B cell (primary cell): ENCODE measurements at regions not wholly inside any gene's neighbourhood (a gene's known extent, or its start where the extent isn't known, plus 50 kb on each side); places are given as distances from the start of the nearest gene placed in this dataset.

Experiments
- ATAC-seq: fragments of 200-7000 bp; cut with Tn5 transposase; one replicate; pipeline ENCODE4 v1.10.0; 2021; ENCODE audit warnings: low read depth, mild to moderate bottlenecking, moderate number of reproducible peaks, moderate library complexity
- CTCF ChIA-PET: fragments of 350-600 bp; sonication (Branson Sonifier 250); formaldehyde crosslinking; loops from one replicate; lab custom pipeline; 2021; ENCODE audit warnings: antibody characterized with exemption, inconsistent platforms; lab: Charles Lee
- POLR2A ChIA-PET: fragments of 350-600 bp; sonication (Branson Sonifier 250); formaldehyde crosslinking; loops from one replicate; lab custom pipeline; 2021; ENCODE audit warnings: antibody characterized with exemption; lab: Charles Lee
- DNase-seq: peaks from one replicate; pipeline ENCODE4 v3.0.0; 2013
- H2AFZ ChIP-seq: 2 replicates; pipeline ENCODE4 v1.6.1; 2012; ENCODE audit warnings: mild to moderate bottlenecking, low read depth, low read length; ENCODE audit not compliant: insufficient read depth, poor library complexity, severe bottlenecking
- H3K27ac ChIP-seq, 2 donors: 1 replicate in 1 of 2; 2 replicates in 1 of 2; pipeline ENCODE4 v1.5.1; 2012 to 2013; ENCODE audit warnings: low read length in 2 of 2, mild to moderate bottlenecking in 2 of 2, moderate library complexity in 1 of 2
- H3K27me3 ChIP-seq, 4 experiments: fragments of 200-600 bp in 1 of 4; sonication (generic) in 1 of 4; replicated peaks in 1 of 4; 1 replicate in 2 of 4; 2 replicates in 2 of 4; pipeline versions ENCODE4 v1.6.1 to v1.7.0; 2013 to 2016; ENCODE audit warnings: low read length in 3 of 4, mild to moderate bottlenecking in 2 of 4, mixed read lengths in 1 of 4, moderate library complexity in 1 of 4; ENCODE audit not compliant: insufficient read depth in 4 of 4, control insufficient read depth in 3 of 4; ENCODE audit errors: control extremely low read depth in 1 of 4
- H3K36me3 ChIP-seq, 2 experiments: replicated peaks in 1 of 2; 1 replicate in 1 of 2; 2 replicates in 1 of 2; pipeline versions ENCODE4 v1.6.1 to v1.7.1; 2013; ENCODE audit warnings: low read length in 1 of 2; ENCODE audit not compliant: insufficient read depth in 2 of 2, control insufficient read depth in 1 of 2; ENCODE audit errors: control extremely low read depth in 1 of 2, extremely low read depth in 1 of 2
- H3K4me1 ChIP-seq, 2 donors: fragments of 200-600 bp in 1 of 2; sonication (generic) in 1 of 2; 1 replicate in 1 of 2; 2 replicates in 1 of 2; pipeline versions ENCODE4 v1.5.1 to v1.6.1; 2013 to 2017; ENCODE audit warnings: low read length in 2 of 2; ENCODE audit not compliant: control insufficient read depth in 2 of 2, insufficient read depth in 2 of 2
- H3K4me2 ChIP-seq: replicated peaks from 2 replicates; pipeline ENCODE3; 2012; ENCODE audit warnings: mild to moderate bottlenecking, low read depth, low read length; ENCODE audit not compliant: poor library complexity, severe bottlenecking
- H3K4me3 ChIP-seq, 5 experiments: fragments of 200-600 bp in 1 of 5; sonication (generic) in 1 of 5; 1 replicate in 3 of 5; 2 replicates in 2 of 5; pipeline versions ENCODE4 v1.5.1 to v1.7.0; 2011 to 2016; ENCODE audit warnings: low read length in 4 of 5, mild to moderate bottlenecking in 4 of 5, low read depth in 2 of 5, control low read depth in 1 of 5, moderate library complexity in 1 of 5; ENCODE audit not compliant: insufficient read depth in 1 of 5; ENCODE audit errors: control extremely low read depth in 1 of 5, extremely low read depth in 1 of 5
- H3K79me2 ChIP-seq: fragments of 200-600 bp; sonication (generic); one replicate; pipeline ENCODE4 v1.6.0; 2016; ENCODE audit warnings: low read length; ENCODE audit not compliant: control insufficient read depth, insufficient read depth
- H3K9ac ChIP-seq: fragments of 200-600 bp; sonication (generic); 2 replicates; pipeline ENCODE4 v1.6.1; 2017; ENCODE audit warnings: mild to moderate bottlenecking, low read length, moderate library complexity
- H3K9me3 ChIP-seq, 3 donors: one replicate each; pipeline versions ENCODE4 v1.6.1 to v1.7.1; 2013; ENCODE audit warnings: low read length in 2 of 3; ENCODE audit not compliant: control insufficient read depth in 2 of 3, insufficient read depth in 1 of 3; ENCODE audit errors: control extremely low read depth in 1 of 3
- H4K20me1 ChIP-seq: 2 replicates; pipeline ENCODE4 v1.6.0; 2012; ENCODE audit warnings: mild to moderate bottlenecking, low read length; ENCODE audit not compliant: insufficient read depth, control insufficient read depth, poor library complexity, severe bottlenecking
- H3K27ac Mint-ChIP-seq: one replicate; pipeline ENCODE4 v1.8.0; 2021; ENCODE audit warnings: mixed read lengths
- H3K27me3 Mint-ChIP-seq: one replicate; pipeline ENCODE4 v1.8.0; 2021; ENCODE audit warnings: mixed read lengths
- H3K4me1 Mint-ChIP-seq: one replicate; pipeline ENCODE4 v1.8.0; 2021; ENCODE audit warnings: mixed read lengths
- H3K4me3 Mint-ChIP-seq: one replicate; pipeline ENCODE4 v1.8.0; 2021; ENCODE audit warnings: mixed read lengths
- H3K9me3 Mint-ChIP-seq: one replicate; pipeline ENCODE4 v1.8.0; 2022; ENCODE audit warnings: mixed read lengths; ENCODE audit not compliant: insufficient read depth
- CTCF ChIP-seq: fragments of 200-600 bp; IDR thresholded peaks from one replicate; pipeline ENCODE4 v1.8.0; 2022; ENCODE audit warnings: antibody characterized with exemption, mild to moderate bottlenecking
- EZH2 ChIP-seq: IDR thresholded peaks from 2 replicates; pipeline ENCODE4 v1.6.1; 2012; ENCODE audit warnings: borderline replicate concordance, low read depth, mild to moderate bottlenecking, moderate library complexity, low read length; ENCODE audit not compliant: insufficient read depth, poor library complexity, severe bottlenecking
- WGBS: methylation state at CpG from one replicate; pipeline ENCODE4 v1.1.5; 2013; ENCODE audit warnings: missing lambda C conversion rate; ENCODE audit not compliant: insufficient coverage; 5-methylcytosine and 5-hydroxymethylcytosine counted together
- intact Hi-C: fragments of 100-400 bp; cut with micrococcal nuclease; formaldehyde crosslinking; loops from one replicate; pipeline ENCODE4 v1.10.0; 2022

GRCh38 chr1:95475686-95476457 lies 241.9 kb downstream of the RWDD3 start:
- CTCF ChIA-PET, result no interaction called here
- H3K27ac Mint-ChIP-seq, result no peak overlapping the region
- no peak overlapping the region for H2AFZ ChIP-seq

More at GRCh38 chr1:95475686-95476457, 241.9 kb downstream of the RWDD3 start:
- no peak overlapping the region for H3K27ac ChIP-seq
- DNase-seq, result no peak
- intact Hi-C loops, result no loop called here
- no peak overlapping the region for H3K4me2 ChIP-seq
- no peak overlapping the region for H3K9ac ChIP-seq
- no peaks in the 10 kb centered on the region for H3K4me1 ChIP-seq
- POLR2A ChIA-PET, result no interaction called here
- no peaks in the 10 kb centered on the region for H3K27me3 Mint-ChIP-seq
- H3K9me3 ChIP-seq, result peaks cover 0 to 3% (median 0%) of the 10 kb centered on the region in 3 donors
- H3K4me3 ChIP-seq, result no peak overlapping the region
- H3K4me1 Mint-ChIP-seq, result no peaks in the 10 kb centered on the region
- no peak overlapping the region for H3K4me3 Mint-ChIP-seq
- 100% methylated on average over 1 of the region's 3 CpGs for whole genome bisulfite sequencing
- TF ChIP-seq EZH2, result no peak
- no peak for TF ChIP-seq CTCF
- no peaks in the 10 kb centered on the region for H4K20me1 ChIP-seq
- no peak for ATAC-seq
- H3K36me3 ChIP-seq, result no peaks in the 10 kb centered on the region
- H3K9me3 Mint-ChIP-seq, result peaks cover 8% of the 10 kb centered on the region
- no peaks in the 10 kb centered on the region for H3K27me3 ChIP-seq
- H3K79me2 ChIP-seq, result no peaks in the 10 kb centered on the region
